Suprapubic skin (tissue), 4 donors: ENCODE measurements at regions not wholly inside any gene's neighbourhood (a gene's known extent, or its start where the extent isn't known, plus 50 kb on each side); places are given as distances from the start of the nearest gene placed in this dataset.
"Not testable (repeated sequence)": the region's sequence is repeated elsewhere in the genome, so short reads cannot be mapped to it uniquely, and the experiment has no call there.

ENCODE experiments used
- DNase-seq, 2 donors: peaks; one replicate each; pipeline ENCODE4 v3.0.0-alpha.2; 2019; ENCODE audit warnings: low spot score in 2 of 2
- H3K27ac ChIP-seq: fragments of 200-600 bp; sonication (generic); one replicate; pipeline ENCODE4 v1.5.1; 2019
- H3K27me3 ChIP-seq: fragments of 200-600 bp; sonication (generic); one replicate; pipeline ENCODE4 v1.5.1; 2019
- H3K36me3 ChIP-seq: fragments of 200-600 bp; sonication (generic); one replicate; pipeline ENCODE4 v1.5.1; 2019
- H3K4me1 ChIP-seq: fragments of 200-600 bp; sonication (generic); one replicate; pipeline ENCODE4 v1.5.1; 2019
- H3K4me3 ChIP-seq: fragments of 200-600 bp; sonication (generic); one replicate; pipeline ENCODE4 v1.5.1; 2019; ENCODE audit warnings: mild to moderate bottlenecking
- H3K9me3 ChIP-seq: fragments of 200-600 bp; sonication (generic); one replicate; pipeline ENCODE4 v1.5.1; 2019
- CTCF ChIP-seq, 2 donors: fragments of 200-600 bp in 1 of 2; fragments of 450-650 bp in 1 of 2; sonication (generic) in 1 of 2; IDR thresholded peaks; one replicate each; pipeline ENCODE4 v1.5.1; 2016 to 2019; ENCODE audit warnings: antibody characterized with exemption in 2 of 2, mild to moderate bottlenecking in 1 of 2, moderate library complexity in 1 of 2
- EP300 ChIP-seq: sonication (generic); formaldehyde crosslinking; IDR thresholded peaks from one replicate; pipeline ENCODE4 v1.6.1; 2017; ENCODE audit warnings: antibody characterized with exemption
- POLR2A ChIP-seq, 2 donors: fragments of 450-650 bp; IDR thresholded peaks; one replicate each; pipeline ENCODE4 v1.6.1; 2017; ENCODE audit warnings: antibody characterized with exemption in 2 of 2, mild to moderate bottlenecking in 2 of 2, moderate library complexity in 2 of 2
- POLR2AphosphoS5 ChIP-seq, 3 donors: sonication (generic); formaldehyde crosslinking; IDR thresholded peaks; one replicate each; pipeline ENCODE4 v1.6.1; 2017; ENCODE audit warnings: antibody characterized with exemption in 3 of 3
- WGBS: methylation state at CpG from one replicate; pipeline ENCODE4 v1.1.5; 2018; 5-methylcytosine and 5-hydroxymethylcytosine counted together

- TF ChIP-seq EP300 (no peak), CTCF (IDR thresholded peaks at IDR 0.05) (no peak), POLR2A (IDR thresholded peaks at IDR 0.05) (no peak), POLR2AphosphoS5 (IDR thresholded peaks at IDR 0.05) (no peak)
- Histone ChIP-seq H3K4me1 (no peaks in the 10 kb centered on the region), H3K36me3 (no peaks in the 10 kb centered on the region), H3K27me3 (no peaks in the 10 kb centered on the region), H3K4me3 (no peak overlapping the region), H3K9me3 (no peaks in the 10 kb centered on the region), H3K27ac (no peak overlapping the region)
- WGBS, result 30% methylated on average over 6 of the region's 6 CpGs
- no peak for DNase-seq
Observed at GRCh38 chr6:131460614-131461000, 112.4 kb upstream of the ARG1 start.

GRCh38 chr6:131469130-131469529, 103.9 kb upstream of the ARG1 start:
- TF ChIP-seq POLR2AphosphoS5 (IDR thresholded peaks at IDR 0.05), result no peak
- TF ChIP-seq CTCF (IDR thresholded peaks at IDR 0.05), result no peak
- TF ChIP-seq EP300, result no peak
- TF ChIP-seq POLR2A (IDR thresholded peaks at IDR 0.05), result no peak
- no peaks in the 10 kb centered on the region for H3K36me3 ChIP-seq
- H3K9me3 ChIP-seq, result no peaks in the 10 kb centered on the region
- 52% methylated on average over 2 of the region's 2 CpGs for WGBS
- no peak for DNase-seq
- H3K27ac ChIP-seq, result no peak overlapping the region
- no peaks in the 10 kb centered on the region for H3K27me3 ChIP-seq
- H3K4me3 ChIP-seq, result no peak overlapping the region
- no peaks in the 10 kb centered on the region for H3K4me1 ChIP-seq

- WGBS, result 55% methylated on average over 3 of the region's 3 CpGs
- Histone ChIP-seq H3K27ac (no peak overlapping the region), H3K4me3 (no peak overlapping the region), H3K9me3 (no peaks in the 10 kb centered on the region), H3K4me1 (no peaks in the 10 kb centered on the region), H3K27me3 (no peaks in the 10 kb centered on the region), H3K36me3 (no peaks in the 10 kb centered on the region)
- TF ChIP-seq EP300 (no peak), POLR2A (IDR thresholded peaks at IDR 0.05) (no peak), CTCF (IDR thresholded peaks at IDR 0.05) (no peak), POLR2AphosphoS5 (IDR thresholded peaks at IDR 0.05) (no peak)
- DNase-seq, result no peak
Observed at GRCh38 chr6:131470534-131470933, 102.5 kb upstream of the ARG1 start.

GRCh38 chr6:131471331-131471730, 101.7 kb upstream of the ARG1 start:
- Histone ChIP-seq H3K4me3 (no peak overlapping the region), H3K9me3 (no peaks in the 10 kb centered on the region), H3K27me3 (no peaks in the 10 kb centered on the region), H3K4me1 (no peaks in the 10 kb centered on the region), H3K27ac (no peak overlapping the region), H3K36me3 (no peaks in the 10 kb centered on the region)
- DNase-seq, result no peak
- 85% methylated on average over 3 of the region's 3 CpGs for WGBS
- TF ChIP-seq EP300, result no peak
- no peak for TF ChIP-seq POLR2A (IDR thresholded peaks at IDR 0.05)
- TF ChIP-seq CTCF (IDR thresholded peaks at IDR 0.05), result no peak
- no peak for TF ChIP-seq POLR2AphosphoS5 (IDR thresholded peaks at IDR 0.05)

- not testable (repeated sequence) for H3K27ac ChIP-seq, DNase-seq, H3K27me3 ChIP-seq, H3K9me3 ChIP-seq, H3K4me1 ChIP-seq, H3K4me3 ChIP-seq, H3K36me3 ChIP-seq
Observed at GRCh38 chr6:131473303-131473702, 99.7 kb upstream of the ARG1 start.

- no peak overlapping the region for H3K27ac ChIP-seq
- no peak for DNase-seq
- 85% methylated on average over 2 of the region's 2 CpGs for WGBS
Observed at GRCh38 chr6:131476362-131476761, 96.7 kb upstream of the ARG1 start.

GRCh38 chr6:131478740-131479211, 94.2 kb upstream of the ARG1 start:
- H3K27me3 ChIP-seq, H3K4me3 ChIP-seq, H3K36me3 ChIP-seq, DNase-seq, H3K9me3 ChIP-seq, H3K27ac ChIP-seq, H3K4me1 ChIP-seq: not testable (repeated sequence)
- 69% methylated on average over 5 of the region's 6 CpGs for WGBS

More at GRCh38 chr6:131476362-131476761, 96.7 kb upstream of the ARG1 start:
- no peaks in the 10 kb centered on the region for H3K27me3 ChIP-seq
- no peak overlapping the region for H3K4me3 ChIP-seq
- TF ChIP-seq POLR2A (IDR thresholded peaks at IDR 0.05) (no peak), POLR2AphosphoS5 (IDR thresholded peaks at IDR 0.05) (no peak), CTCF (IDR thresholded peaks at IDR 0.05) (no peak), EP300 (no peak)
- no peaks in the 10 kb centered on the region for H3K4me1 ChIP-seq
- no peaks in the 10 kb centered on the region for H3K36me3 ChIP-seq
- H3K9me3 ChIP-seq, result no peaks in the 10 kb centered on the region
